MM.1S (cell line): ENCODE measurements at regions not wholly inside any gene's neighbourhood (a gene's known extent, or its start where the extent isn't known, plus 50 kb on each side); places are given as distances from the start of the nearest gene placed in this dataset.

ENCODE experiments used
- EZH2 ChIP-seq: fragments of 300-600 bp; sonication (generic); optimal IDR thresholded peaks from 2 replicates; pipeline ENCODE3; 2017; ENCODE audit warnings: low read depth, mild to moderate bottlenecking, antibody characterized with exemption, low read length, mixed read lengths
- TF ChIP-seq, protein P1 (sequence below): fragments of 300-600 bp; sonication (generic); IDR thresholded peaks from 2 replicates; pipeline ENCODE4 v1.5.1; 2016; ENCODE audit warnings: antibody characterized with exemption, low read length, mixed read lengths

DNA sequence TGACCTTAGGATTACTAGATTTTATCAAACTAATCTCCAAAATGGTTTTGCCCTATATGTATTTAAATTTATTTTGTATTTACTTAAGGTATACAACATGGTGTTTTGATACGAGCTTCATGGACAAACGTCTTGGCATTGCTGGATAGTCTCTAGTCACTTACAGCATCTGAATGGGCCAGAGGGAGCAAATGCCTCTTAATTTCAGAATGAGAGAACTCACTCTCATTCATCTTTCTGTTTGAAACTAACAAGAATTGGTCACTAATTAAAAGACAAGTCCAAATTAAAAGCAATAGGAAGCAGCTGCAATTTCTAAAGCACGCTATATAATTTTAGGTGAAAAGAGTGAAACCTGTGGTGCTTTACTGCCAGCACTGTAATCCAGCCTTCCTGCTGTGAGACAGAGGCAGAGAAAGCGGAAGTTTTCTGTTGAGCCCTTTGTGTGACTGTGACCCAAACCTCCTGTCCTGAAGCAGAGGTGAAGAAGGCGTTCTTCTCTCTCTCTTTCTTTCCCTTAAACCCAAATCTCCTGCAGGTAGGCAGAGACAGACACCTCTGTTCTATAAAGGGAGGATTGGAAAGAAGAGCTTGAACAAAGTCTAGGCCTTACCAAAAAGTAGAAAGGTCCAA is 184.6 kb upstream of the NAV3 start:
- TF ChIP-seq, protein P1, sequence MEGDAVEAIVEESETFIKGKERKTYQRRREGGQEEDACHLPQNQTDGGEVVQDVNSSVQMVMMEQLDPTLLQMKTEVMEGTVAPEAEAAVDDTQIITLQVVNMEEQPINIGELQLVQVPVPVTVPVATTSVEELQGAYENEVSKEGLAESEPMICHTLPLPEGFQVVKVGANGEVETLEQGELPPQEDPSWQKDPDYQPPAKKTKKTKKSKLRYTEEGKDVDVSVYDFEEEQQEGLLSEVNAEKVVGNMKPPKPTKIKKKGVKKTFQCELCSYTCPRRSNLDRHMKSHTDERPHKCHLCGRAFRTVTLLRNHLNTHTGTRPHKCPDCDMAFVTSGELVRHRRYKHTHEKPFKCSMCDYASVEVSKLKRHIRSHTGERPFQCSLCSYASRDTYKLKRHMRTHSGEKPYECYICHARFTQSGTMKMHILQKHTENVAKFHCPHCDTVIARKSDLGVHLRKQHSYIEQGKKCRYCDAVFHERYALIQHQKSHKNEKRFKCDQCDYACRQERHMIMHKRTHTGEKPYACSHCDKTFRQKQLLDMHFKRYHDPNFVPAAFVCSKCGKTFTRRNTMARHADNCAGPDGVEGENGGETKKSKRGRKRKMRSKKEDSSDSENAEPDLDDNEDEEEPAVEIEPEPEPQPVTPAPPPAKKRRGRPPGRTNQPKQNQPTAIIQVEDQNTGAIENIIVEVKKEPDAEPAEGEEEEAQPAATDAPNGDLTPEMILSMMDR = no peak
- no peak for TF ChIP-seq EZH2
